K562 (cell line): ENCODE measurements at regions not wholly inside any gene's neighbourhood (a gene's known extent, or its start where the extent isn't known, plus 50 kb on each side); places are given as distances from the start of the nearest gene placed in this dataset.

ENCODE experiments used
- DNMT1 ChIP-seq: fragments of 450-650 bp; IDR thresholded peaks from 2 replicates; pipeline ENCODE4 v1.6.1; 2016; ENCODE audit warnings: antibody characterized with exemption, mild to moderate bottlenecking
- HIVEP1 ChIP-seq: fragments of 250-450 bp; sonication (Bioruptor Pico); IDR thresholded peaks from 2 replicates; pipeline ENCODE4 v1.4.0; 2020; ENCODE audit warnings: mild to moderate bottlenecking
- MTA3 ChIP-seq: fragments of 450-650 bp; formaldehyde crosslinking; IDR thresholded peaks from 2 replicates; pipeline ENCODE4 v1.6.1; 2017; ENCODE audit warnings: mild to moderate bottlenecking, borderline replicate concordance
- NEUROD1 ChIP-seq: fragments of 150-350 bp; IDR thresholded peaks from 2 replicates; pipeline ENCODE4 v1.6.1; 2014; ENCODE audit warnings: borderline replicate concordance, low read length, low read depth; ENCODE audit not compliant: partially characterized antibody
- U2AF1 ChIP-seq: fragments of 200-400 bp; formaldehyde crosslinking; optimal IDR thresholded peaks from 2 replicates; pipeline ENCODE3; 2017; ENCODE audit warnings: mild to moderate bottlenecking, low read depth, low read length, moderate library complexity
- ZNF121 ChIP-seq: sonication (generic); formaldehyde crosslinking; conservative IDR thresholded peaks from 2 replicates; pipeline ENCODE4 v1.8.0; 2022; ENCODE audit warnings: missing genetic modification reagents
- TF ChIP-seq, protein P1 (sequence below): sonication (generic); formaldehyde crosslinking; IDR thresholded peaks from 2 replicates; pipeline ENCODE4 v1.9.0; 2022; ENCODE audit warnings: mild to moderate bottlenecking, missing genetic modification reagents
- TF ChIP-seq, protein P2 (sequence below), 3 experiments: IDR thresholded peaks in 2 of 3; conservative IDR thresholded peaks in 1 of 3; 2 replicates each; pipeline ENCODE4 v1.5.1; 2011 to 2012; ENCODE audit warnings: low read length in 3 of 3, mild to moderate bottlenecking in 3 of 3, control low read depth in 2 of 3, improper control_type of control experiment in 1 of 3, inconsistent platforms in 1 of 3, low read depth in 1 of 3, mixed read lengths in 1 of 3, moderate library complexity in 1 of 3; ENCODE audit not compliant: insufficient read depth in 2 of 3
- TF ChIP-seq, protein P3 (sequence below): fragments of 250-450 bp; sonication (Bioruptor Pico); IDR thresholded peaks from 2 replicates; pipeline ENCODE4 v1.8.0; 2021; ENCODE audit warnings: moderate library complexity, mild to moderate bottlenecking, inconsistent platforms

DNA sequence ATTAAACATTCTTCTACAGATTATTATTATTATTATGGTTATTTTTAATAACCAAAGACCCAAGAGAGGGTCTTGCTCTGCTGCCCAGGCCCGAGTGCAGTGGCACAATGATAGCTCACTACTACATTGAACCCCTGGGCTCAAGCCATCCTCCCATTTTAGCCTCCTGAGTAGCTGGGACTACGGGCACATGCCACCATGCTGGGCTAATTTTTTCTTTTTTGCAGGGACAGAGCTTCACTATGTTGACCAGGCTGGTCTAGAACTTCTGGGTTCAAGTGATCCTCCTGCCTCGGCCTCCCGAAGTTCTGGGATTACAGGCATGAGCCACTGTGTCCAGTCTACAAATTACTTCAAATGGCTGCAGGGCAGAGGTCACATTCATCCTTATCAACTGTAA is 179.8 kb downstream of the KCNRG start:
- no peak for TF ChIP-seq U2AF1
- TF ChIP-seq, protein P1, sequence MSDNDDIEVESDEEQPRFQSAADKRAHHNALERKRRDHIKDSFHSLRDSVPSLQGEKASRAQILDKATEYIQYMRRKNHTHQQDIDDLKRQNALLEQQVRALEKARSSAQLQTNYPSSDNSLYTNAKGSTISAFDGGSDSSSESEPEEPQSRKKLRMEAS: no peak
- TF ChIP-seq NEUROD1: no peak
- TF ChIP-seq, protein P2, sequence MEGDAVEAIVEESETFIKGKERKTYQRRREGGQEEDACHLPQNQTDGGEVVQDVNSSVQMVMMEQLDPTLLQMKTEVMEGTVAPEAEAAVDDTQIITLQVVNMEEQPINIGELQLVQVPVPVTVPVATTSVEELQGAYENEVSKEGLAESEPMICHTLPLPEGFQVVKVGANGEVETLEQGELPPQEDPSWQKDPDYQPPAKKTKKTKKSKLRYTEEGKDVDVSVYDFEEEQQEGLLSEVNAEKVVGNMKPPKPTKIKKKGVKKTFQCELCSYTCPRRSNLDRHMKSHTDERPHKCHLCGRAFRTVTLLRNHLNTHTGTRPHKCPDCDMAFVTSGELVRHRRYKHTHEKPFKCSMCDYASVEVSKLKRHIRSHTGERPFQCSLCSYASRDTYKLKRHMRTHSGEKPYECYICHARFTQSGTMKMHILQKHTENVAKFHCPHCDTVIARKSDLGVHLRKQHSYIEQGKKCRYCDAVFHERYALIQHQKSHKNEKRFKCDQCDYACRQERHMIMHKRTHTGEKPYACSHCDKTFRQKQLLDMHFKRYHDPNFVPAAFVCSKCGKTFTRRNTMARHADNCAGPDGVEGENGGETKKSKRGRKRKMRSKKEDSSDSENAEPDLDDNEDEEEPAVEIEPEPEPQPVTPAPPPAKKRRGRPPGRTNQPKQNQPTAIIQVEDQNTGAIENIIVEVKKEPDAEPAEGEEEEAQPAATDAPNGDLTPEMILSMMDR (IDR thresholded peaks at IDR 0.05 in 2 of 3, conservative IDR thresholded peaks at IDR 0.05 in 1 of 3; ENCODE audit: insufficient read depth in 2 of 3, low read depth in 1 of 3, low read length in 3 of 3): no peak
- TF ChIP-seq, protein P3, sequence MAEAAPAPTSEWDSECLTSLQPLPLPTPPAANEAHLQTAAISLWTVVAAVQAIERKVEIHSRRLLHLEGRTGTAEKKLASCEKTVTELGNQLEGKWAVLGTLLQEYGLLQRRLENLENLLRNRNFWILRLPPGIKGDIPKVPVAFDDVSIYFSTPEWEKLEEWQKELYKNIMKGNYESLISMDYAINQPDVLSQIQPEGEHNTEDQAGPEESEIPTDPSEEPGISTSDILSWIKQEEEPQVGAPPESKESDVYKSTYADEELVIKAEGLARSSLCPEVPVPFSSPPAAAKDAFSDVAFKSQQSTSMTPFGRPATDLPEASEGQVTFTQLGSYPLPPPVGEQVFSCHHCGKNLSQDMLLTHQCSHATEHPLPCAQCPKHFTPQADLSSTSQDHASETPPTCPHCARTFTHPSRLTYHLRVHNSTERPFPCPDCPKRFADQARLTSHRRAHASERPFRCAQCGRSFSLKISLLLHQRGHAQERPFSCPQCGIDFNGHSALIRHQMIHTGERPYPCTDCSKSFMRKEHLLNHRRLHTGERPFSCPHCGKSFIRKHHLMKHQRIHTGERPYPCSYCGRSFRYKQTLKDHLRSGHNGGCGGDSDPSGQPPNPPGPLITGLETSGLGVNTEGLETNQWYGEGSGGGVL (CRISPR knock-in tag): no peak
- no peak for TF ChIP-seq DNMT1
- no peak for TF ChIP-seq HIVEP1
- TF ChIP-seq MTA3: no peak
- no peak for TF ChIP-seq ZNF121 (CRISPR knock-in tag)
